ENCODE measurements at regions not wholly inside any gene's neighbourhood (a gene's known extent, or its start where the extent isn't known, plus 50 kb on each side); places are given as distances from the start of the nearest gene placed in this dataset.

DNA sequence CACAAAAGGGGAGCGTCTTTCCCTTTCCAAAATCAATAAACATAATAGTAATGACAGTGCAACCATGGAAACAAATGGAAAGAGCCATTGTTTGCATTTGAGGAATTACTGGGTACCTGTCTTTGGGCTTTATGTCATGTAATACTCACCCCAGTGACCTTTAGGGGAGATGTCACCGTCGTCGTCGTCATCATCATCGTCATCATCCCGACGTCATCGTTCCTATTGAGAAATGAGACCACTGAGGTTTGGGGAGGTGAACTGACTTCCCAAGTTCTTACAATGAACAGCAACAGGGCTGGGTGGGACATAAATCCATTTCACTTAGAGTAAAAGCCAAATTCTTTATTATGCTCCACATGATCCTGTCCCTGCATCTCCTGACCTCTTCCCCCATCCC, 168.9 kb upstream of the KAZN start:
- TF ChIP-seq CTCF (IDR thresholded peaks at IDR 0.05): no peak
- no peak for TF ChIP-seq EZH2 (IDR thresholded peaks at IDR 0.05; ENCODE audit: borderline replicate concordance, insufficient read depth, low read depth, low read length, poor library complexity, severe bottlenecking)

Data from B cell (primary cell).